Endothelial cell of umbilical vein (primary cell): ENCODE measurements at regions not wholly inside any gene's neighbourhood (a gene's known extent, or its start where the extent isn't known, plus 50 kb on each side); places are given as distances from the start of the nearest gene placed in this dataset.

Experiments used
- CTCF ChIP-seq, 2 donors: IDR thresholded peaks; 1 replicate in 1 of 2; 2 replicates in 1 of 2; pipeline ENCODE4 v1.5.1; 2011; ENCODE audit warnings: low read length in 2 of 2, mild to moderate bottlenecking in 2 of 2, moderate library complexity in 2 of 2, control low read depth in 1 of 2, inconsistent platforms in 1 of 2, low read depth in 1 of 2; ENCODE audit not compliant: insufficient read depth in 1 of 2; ENCODE audit errors: extremely low read depth in 1 of 2
- EZH2 ChIP-seq: IDR thresholded peaks from 2 replicates; pipeline ENCODE4 v1.6.1; 2012; ENCODE audit warnings: borderline replicate concordance, low read depth, mild to moderate bottlenecking, moderate library complexity, low read length, inconsistent platforms; ENCODE audit not compliant: severe bottlenecking
- FOS ChIP-seq: IDR thresholded peaks from 2 replicates; pipeline ENCODE4 v1.6.1; 2011; ENCODE audit warnings: mild to moderate bottlenecking, low read length, moderate library complexity, borderline replicate concordance; ENCODE audit not compliant: insufficient read depth
- JUN ChIP-seq: IDR thresholded peaks from 2 replicates; pipeline ENCODE4 v1.6.1; 2011; ENCODE audit warnings: borderline replicate concordance, low read depth; ENCODE audit not compliant: insufficient read length, insufficient read depth
- MAX ChIP-seq: IDR thresholded peaks from 2 replicates; pipeline ENCODE4 v1.6.1; 2011; ENCODE audit not compliant: insufficient read depth, insufficient read length
- POLR2AphosphoS5 ChIP-seq: IDR thresholded peaks from 2 replicates; pipeline ENCODE4 v1.6.1; 2012; ENCODE audit warnings: low read depth, mild to moderate bottlenecking, control low read depth, low read length, moderate library complexity; ENCODE audit not compliant: insufficient read depth

- TF ChIP-seq CTCF (IDR thresholded peaks at IDR 0.05; ENCODE audit: extremely low read depth in 1 of 2, insufficient read depth in 1 of 2, low read depth in 1 of 2, low read length in 2 of 2) (no peak), MAX (no peak), EZH2 (no peak), FOS (no peak), POLR2AphosphoS5 (no peak), JUN (no peak)
These were observed 124.9 kb upstream of the ZC3H12C start for GRCh38 chr11:109968299-109968698.
